ENCODE measurements at regions not wholly inside any gene's neighbourhood (a gene's known extent, or its start where the extent isn't known, plus 50 kb on each side); places are given as distances from the start of the nearest gene placed in this dataset.

DNA sequence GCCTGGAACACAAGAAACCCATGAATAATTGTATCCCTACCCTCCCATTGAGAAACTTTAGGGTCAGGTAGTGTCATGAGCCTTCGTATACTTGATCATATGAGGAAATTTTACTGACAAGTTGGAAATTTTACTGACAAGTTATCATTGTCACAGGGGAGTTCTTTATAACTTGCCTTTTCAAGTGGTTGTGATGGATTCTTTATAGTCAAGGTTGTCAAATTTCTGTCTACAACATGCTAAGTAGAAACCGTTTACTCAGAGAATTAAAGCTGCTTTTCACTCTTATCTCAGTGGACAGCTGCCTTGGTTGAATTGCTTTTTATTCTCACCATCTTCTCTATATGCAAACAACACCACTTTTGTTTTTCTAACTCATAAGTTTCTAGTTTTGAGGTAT lies 1286.4 kb downstream of the EPHA7 start:
- TF ChIP-seq, protein P1, sequence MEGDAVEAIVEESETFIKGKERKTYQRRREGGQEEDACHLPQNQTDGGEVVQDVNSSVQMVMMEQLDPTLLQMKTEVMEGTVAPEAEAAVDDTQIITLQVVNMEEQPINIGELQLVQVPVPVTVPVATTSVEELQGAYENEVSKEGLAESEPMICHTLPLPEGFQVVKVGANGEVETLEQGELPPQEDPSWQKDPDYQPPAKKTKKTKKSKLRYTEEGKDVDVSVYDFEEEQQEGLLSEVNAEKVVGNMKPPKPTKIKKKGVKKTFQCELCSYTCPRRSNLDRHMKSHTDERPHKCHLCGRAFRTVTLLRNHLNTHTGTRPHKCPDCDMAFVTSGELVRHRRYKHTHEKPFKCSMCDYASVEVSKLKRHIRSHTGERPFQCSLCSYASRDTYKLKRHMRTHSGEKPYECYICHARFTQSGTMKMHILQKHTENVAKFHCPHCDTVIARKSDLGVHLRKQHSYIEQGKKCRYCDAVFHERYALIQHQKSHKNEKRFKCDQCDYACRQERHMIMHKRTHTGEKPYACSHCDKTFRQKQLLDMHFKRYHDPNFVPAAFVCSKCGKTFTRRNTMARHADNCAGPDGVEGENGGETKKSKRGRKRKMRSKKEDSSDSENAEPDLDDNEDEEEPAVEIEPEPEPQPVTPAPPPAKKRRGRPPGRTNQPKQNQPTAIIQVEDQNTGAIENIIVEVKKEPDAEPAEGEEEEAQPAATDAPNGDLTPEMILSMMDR (IDR thresholded peaks at IDR 0.05), result no peak
- no peak for TF ChIP-seq POLR2A (IDR thresholded peaks at IDR 0.05)
